NCI-H748 (cell line): ENCODE measurements at regions not wholly inside any gene's neighbourhood (a gene's known extent, or its start where the extent isn't known, plus 50 kb on each side); places are given as distances from the start of the nearest gene placed in this dataset.

Source experiments
- DNase-seq: peaks from one replicate; lab custom pipeline; 2025; ENCODE audit not compliant: unreplicated experiment; lab: John Stamatoyannopoulos, UW

DNA sequence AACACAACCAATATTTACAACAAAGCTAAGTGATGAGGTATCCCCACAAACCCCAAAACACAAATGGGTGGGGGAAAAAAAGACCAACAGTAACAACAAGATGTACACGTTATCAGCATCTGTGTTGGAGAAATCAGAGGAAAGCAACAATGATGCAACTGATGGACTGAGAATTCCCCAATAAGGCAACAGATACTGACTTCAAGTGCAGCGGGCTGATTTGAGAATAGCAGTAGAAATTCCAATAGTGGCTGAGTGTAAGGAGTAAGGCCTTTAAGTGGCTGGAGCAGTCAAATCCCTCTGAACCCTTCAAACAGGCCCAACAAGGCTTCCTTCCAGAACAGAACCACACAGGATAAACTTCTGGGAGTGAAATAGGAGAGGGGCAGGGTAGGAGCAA is 97.6 kb downstream of the TM2D1 start:
- no peak for DNase-seq

- DNase-seq = no peak
These were observed 98.1 kb downstream of the TM2D1 start for GRCh38 chr1:61626816-61627215.

DNA sequence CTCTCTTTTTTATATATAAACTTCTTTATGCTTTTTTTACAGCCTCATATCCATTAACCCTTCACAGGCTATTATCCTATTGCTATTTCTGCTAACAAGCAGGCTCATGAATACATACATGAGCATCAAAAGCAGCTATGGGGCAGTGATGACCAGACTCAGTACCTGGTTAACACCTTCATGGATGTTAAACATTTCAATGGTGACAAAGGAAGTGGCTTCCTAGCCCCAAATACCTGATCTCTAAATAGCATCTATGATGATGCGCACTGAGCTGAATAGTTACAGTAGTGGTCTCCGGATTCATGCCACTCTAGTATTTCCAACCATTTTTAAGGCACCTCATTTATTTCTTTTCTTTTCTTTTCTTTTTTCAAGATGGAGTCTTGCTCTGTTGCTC is 101.1 kb downstream of the TM2D1 start:
- DNase-seq = no peak

GRCh38 chr1:61620536-61620935 is 104.4 kb downstream of the TM2D1 start:
- no peak for DNase-seq

DNA sequence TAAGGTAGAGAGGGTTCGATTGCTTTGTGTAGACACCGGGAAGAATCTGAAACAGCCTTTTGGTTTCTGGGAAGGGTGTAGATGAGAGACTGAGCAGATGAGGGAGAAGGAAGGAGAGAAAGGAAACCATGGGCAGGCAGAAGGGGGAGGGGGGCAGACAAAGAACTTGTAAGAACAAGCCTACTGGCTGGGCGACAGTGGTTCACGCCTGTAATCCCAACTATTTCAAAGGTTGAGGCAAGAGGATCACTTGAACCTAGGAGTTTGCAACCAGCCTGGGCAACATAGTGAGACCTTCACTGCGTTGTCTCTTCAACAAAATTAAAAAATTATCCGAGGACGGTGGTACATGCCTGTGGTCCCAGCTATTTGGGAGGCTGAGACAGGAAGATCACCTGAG is 106.2 kb downstream of the TM2D1 start:
- no peak for DNase-seq

DNA sequence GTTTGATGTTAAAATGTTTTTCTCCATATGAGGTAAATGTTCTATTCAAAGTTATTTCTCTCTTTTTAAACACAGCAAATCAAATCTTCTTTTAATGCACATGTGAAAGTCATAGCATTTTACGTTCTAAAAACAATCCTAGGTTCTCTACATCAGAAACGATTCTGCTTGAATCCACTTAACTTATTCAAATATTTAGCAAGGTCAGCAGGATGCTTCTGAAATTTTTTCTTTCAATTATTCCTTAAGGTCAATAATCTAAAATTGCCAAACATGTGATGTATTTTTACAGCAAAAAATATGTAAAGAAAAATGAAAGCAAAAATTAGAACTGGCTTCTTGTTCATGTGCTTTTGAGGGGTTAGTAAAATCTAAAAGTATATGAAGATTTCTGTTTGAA is 106.7 kb downstream of the TM2D1 start:
- no peak for DNase-seq

DNA sequence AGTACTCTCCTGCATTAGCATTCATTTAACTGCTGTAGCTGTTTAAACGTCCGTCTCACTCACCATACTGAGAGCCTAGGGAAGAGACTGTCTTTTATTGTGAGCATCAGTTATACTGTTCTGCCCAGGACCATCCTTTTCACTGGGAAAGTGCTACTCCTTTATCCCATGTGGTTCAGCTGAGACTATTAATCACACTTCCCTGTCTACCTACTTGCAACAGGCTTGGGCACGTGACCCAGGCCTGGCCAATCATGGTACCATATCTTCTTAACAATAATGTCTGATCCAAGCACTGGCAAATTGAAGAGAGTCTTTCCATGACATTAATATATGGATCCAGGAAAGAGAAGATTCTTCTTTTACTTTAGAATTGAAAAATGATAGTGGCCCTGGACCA is 108.1 kb downstream of the TM2D1 start:
- DNase-seq = no peak

DNA sequence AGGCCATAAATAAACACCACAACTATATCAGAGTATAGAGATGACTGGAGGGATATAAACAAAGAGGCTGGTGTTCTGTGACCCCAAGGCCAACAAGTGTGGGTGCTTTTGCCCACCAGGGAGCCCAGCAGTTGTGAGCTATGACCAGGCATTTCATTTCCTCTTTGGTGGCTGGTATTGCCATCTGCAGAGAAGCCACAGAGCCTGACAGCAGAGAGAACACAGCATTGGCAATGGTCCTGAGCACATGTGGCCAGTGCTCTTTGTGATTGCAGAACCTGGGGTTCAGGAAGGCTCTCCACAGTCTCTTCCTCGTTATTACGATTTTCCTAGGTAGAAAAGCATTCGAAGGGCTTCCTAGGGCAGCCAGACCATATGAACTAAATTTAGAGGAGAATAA is 112.3 kb downstream of the TM2D1 start:
- DNase-seq = no peak

DNA sequence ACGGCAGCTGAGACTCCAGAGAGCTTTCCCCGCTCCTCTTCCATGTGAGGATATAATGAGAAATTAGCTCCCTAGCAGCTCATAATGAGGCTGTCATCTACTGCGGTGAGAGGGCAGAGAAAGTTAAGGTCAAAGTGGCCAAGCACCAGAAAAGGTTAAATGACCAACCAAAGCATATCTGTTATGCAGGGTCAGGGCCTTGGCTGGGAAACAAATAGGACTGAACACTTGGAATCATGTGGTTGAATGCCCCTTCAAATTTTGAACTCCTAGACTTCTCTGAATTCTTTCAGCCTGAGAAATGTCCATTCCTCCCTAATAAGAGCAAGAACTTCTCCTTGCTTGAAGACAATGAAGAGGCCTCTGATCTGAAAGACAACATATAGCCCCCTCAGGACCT is 115.9 kb downstream of the TM2D1 start:
- DNase-seq = no peak

DNA sequence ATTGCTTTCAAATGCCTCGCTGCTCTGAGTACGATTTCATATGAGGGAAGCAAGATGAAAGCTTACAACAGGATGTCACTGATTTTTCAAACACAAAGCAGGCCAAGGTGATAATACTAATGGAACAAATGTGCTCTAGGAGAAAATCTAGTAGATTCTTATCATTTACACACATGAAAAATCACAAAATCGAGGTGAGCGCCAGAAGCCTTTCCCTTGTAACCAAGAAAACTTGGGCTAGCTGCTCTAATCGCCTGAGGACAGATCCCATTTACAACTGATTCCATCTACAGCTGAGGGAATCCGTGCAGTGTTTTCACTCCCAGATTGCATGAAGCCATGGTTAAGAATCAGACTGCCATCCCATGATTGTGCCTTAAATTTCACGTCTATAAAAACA is 117.5 kb downstream of the TM2D1 start:
- no peak for DNase-seq

DNA sequence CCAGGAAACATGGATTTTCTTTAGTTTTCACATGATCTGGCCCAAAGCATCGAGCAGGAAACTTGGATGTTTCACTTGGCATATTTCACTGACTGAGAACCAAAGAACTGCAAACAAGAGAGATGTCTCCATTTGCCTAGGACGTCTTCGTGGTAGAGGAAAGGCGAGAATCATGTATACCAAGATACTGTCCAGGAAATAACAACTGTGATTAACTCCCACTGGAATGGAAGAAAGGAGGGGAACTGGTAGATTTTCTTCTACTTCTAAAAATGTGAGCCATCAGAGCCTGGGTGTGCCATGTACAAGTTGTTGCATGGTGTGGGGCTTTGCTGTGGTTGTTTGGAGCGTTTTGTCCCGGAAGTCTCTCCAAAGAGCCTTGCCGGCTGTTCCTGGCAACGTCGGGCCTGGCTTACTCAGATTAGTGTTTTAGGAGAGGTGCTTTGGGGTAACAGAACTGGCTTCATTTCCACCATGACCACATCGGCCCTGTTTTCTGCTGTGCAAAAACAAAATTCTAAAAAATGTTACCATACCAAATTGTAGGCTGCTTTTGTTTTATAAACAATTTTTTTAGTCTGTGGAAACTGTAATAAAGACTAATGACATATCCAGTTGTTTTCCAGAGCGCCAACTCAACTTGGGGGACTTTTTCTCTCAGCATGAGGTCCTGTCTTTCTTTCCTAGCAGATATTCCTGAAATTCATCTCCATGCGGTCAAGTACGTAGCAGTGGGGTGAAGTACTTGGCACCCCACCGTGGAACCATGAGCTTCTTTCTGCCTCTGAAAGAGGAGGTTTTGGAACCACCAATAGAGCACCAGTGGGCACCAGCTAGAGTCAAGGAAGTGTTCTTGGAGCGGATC is 118.3 kb downstream of the TM2D1 start:
- DNase-seq = no peak

- no peak for DNase-seq
These were observed 119.2 kb downstream of the TM2D1 start for GRCh38 chr1:61605607-61606321.

DNA sequence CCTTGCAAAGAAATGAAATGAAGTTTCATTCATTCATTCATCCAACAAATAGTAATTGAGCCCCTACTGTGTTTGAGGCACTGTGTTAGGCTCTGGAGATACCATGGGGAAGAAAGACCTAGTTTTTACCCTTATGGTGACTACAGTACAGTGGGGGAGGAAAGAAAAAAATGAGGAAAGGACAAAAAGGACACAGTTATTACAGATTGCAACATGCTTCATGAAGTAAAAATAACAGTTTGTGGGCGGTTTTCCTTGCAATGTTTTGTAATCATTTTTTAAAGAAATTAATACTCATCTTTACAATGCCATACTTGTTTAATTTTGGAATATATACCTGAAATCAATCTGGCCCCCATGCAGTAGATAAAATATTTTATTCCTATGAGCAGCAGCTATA is 120.3 kb downstream of the TM2D1 start:
- DNase-seq = no peak

DNA sequence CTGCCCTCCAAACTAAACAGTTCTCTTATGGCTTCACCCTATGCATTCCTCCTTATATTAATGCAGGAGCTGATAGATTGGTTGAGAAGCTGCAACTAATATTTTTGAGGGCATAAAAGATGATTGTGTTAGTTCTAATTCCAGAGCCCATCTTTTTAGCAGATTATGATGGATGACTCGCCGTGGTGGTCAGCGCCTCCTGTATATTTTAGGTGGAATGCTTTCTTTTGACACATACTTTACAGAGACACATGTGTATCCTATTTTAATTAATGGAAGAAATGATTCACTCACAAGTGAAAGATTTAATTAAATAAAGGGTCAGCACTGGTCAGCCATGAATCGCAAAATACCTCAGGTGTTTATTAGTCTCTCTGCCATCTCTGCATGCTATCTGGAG is 120.7 kb downstream of the TM2D1 start:
- DNase-seq = no peak

DNA sequence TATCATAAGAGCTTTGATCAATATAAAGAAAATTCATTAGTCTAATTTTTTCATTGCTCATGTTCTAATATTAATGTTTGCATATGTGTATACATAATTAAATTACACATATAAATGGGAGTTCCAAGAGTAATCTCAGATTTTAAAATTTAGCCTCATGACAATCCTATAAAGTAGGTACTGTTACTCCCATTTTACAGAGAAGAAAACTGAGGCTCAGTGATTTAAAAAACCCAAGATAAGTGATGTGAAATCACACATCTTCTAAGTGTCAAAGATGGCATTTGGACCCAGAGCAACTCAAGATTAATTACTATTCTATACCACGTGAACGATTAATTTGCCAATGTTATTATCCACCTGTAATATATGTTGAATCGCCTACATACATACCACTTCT is 122.3 kb downstream of the TM2D1 start:
- DNase-seq = no peak

- DNase-seq = no peak
These were observed 127.3 kb downstream of the TM2D1 start for GRCh38 chr1:61597601-61598000.

DNA sequence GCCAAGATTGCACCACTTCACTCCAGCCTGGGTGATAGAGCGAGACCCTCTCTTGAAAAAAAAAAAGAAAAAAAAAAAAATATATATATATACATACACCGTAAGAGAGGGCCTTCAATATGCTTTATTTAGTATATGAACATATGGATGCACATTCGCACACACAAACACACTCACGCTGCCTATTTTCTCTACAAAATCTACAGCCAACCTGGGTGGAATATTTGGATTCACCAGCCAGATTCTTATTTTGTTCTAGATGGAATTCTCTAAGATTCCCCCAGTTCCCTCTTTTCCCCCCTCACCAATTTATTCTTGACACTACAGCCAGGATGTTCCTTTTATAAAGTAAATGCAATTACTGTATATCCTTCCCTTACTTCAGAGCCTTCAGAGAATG is 131.6 kb downstream of the TM2D1 start:
- no peak for DNase-seq

DNA sequence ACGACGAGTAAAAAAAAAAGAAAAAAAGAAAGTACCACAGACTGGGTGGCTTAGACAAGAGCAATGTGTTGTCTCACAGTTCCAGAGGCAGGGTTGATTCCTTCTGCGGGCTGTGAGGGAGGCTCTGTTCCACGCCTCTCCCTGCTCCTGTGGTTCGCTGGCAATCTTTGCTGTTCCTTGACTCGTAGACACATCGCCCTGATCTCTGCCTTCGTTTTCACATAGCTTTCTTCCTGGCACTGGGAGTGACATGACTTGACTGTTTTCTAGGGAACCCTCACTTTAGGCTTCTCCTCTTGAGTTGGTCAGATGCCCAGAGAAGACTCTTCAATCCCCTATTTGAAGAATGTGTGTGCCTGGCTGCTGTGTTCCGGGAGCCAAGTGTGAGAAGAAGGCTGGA is 133.6 kb downstream of the TM2D1 start:
- no peak for DNase-seq

DNA sequence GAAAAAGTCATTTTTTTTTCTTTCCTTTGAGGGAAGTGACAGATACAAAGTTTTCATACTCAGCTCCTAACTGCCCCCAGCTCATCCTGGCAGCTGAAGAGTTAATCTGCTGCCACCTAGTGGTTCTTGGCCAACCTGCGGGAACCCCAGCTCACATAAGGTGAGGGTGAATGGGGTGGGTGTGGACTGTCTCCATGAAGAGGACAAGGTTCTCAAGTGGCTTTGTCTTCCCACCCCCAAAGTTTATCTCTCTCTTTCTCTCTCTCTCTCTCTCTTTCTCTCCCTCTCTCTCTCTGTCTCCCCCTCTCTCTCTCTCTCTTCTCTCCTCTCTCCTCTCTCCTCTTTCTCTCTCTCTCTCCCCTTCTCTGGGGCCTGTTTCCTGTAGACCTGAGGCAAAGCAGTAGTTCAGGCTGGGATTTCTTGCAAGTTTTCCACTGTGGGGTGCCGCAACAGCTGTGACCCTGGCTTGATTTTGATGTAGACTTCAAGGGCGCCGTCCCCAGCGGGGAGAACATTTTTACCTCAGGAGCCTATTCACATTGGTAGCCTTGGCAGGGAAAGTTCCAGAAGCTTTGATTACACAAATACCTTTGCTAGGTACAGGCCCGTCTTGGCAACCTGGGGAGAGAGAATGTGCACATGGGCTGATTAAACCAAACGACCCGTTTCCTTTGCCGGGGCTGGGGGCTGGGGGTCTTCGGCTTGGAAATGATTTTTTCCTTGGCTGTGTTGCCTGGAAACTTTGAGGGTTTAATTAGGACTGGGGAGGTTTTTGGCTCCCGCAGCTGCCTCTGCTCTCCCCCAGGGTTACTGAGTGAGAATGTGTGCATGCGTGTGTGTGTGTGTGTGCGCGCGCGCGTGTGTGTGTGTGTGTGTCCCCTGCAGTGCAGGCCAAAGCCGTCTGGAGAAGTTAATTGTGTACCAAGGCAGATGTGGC is 135.9 kb downstream of the TM2D1 start:
- DNase-seq = peak; percentile 78

DNA sequence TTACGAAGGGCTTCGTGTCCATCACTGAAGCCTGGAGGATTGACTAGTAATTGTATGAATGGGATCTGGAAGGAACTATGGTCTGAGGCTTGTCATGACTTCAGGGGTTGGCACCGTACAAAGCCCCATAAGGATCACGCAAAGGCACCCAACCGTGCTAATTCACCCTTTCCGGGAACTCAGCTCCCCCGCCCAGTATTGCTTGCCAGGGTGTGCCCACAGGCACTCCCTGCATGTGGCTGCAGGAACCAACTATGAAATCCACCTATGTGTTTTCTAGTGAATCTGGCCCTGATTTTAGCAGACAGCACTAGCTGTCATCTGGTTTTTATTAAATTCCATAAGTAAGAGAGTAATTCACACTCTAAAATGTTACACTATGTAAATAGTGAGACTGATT is 139.2 kb downstream of the TM2D1 start:
- DNase-seq = peak; percentile 80

DNA sequence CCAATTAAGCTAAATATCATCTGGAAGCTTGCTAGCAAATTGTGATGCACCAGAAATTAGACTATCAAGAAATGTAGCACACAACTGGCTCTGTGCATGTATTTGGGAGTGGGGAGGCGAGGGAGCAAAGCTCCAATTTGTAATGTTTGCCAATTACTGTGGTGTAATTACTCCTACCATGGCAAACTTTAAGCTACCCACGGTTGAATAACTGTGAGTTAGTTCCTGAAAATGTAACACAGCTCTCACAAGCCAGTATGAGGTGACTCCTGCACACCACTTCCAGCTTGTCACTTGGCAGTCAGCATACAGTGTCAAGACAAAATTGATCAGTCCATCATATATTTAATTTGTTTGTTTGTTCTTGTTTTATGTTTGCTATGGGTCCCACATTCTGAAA is 141.2 kb downstream of the TM2D1 start:
- no peak for DNase-seq

DNA sequence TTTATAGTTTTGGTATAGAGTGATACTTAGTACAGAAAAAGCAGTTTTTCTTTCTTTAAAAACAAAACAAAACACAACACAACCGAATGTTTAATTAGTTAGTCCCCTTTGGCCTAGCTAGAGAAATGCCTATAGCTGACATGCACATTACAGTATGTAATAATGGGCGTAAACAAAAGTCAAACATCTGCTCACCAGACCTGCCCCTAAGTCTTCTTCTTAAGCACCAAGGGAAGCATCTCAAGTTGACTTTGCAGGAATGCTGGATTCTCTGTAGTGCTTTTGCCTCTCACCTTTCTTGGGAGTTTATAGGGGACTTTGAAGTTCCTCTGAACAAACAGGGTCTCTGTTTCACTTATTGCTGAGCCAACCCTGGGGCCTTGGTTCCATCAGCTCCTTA is 143.7 kb downstream of the TM2D1 start:
- DNase-seq = no peak
